PC-3 (cell line): ENCODE measurements at regions not wholly inside any gene's neighbourhood (a gene's known extent, or its start where the extent isn't known, plus 50 kb on each side); places are given as distances from the start of the nearest gene placed in this dataset.

Source experiments
- EZH2 ChIP-seq: fragments of 300-600 bp; sonication (generic); IDR thresholded peaks from one replicate; pipeline ENCODE4 v1.6.1; 2017; ENCODE audit warnings: antibody characterized with exemption, mild to moderate bottlenecking, low read length; ENCODE audit not compliant: unreplicated experiment
- EZH2phosphoT487 ChIP-seq: fragments of 300-600 bp; sonication (generic); IDR thresholded peaks from 2 replicates; pipeline ENCODE4 v1.6.1; 2018; ENCODE audit warnings: mild to moderate bottlenecking, antibody characterized with exemption, low read length, borderline replicate concordance
- TF ChIP-seq, protein P1 (sequence below): fragments of 300-600 bp; sonication (generic); conservative IDR thresholded peaks from 2 replicates; pipeline ENCODE4 v1.5.1; 2017; ENCODE audit warnings: antibody characterized with exemption, low read depth, mild to moderate bottlenecking, low read length

- TF ChIP-seq, protein P1, sequence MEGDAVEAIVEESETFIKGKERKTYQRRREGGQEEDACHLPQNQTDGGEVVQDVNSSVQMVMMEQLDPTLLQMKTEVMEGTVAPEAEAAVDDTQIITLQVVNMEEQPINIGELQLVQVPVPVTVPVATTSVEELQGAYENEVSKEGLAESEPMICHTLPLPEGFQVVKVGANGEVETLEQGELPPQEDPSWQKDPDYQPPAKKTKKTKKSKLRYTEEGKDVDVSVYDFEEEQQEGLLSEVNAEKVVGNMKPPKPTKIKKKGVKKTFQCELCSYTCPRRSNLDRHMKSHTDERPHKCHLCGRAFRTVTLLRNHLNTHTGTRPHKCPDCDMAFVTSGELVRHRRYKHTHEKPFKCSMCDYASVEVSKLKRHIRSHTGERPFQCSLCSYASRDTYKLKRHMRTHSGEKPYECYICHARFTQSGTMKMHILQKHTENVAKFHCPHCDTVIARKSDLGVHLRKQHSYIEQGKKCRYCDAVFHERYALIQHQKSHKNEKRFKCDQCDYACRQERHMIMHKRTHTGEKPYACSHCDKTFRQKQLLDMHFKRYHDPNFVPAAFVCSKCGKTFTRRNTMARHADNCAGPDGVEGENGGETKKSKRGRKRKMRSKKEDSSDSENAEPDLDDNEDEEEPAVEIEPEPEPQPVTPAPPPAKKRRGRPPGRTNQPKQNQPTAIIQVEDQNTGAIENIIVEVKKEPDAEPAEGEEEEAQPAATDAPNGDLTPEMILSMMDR = no peak
- TF ChIP-seq EZH2phosphoT487 = no peak
- TF ChIP-seq EZH2 = no peak
Measured at GRCh38 chr5:174552428-174552827, 172.0 kb upstream of the MSX2 start.
